ENCODE measurements at regions not wholly inside any gene's neighbourhood (a gene's known extent, or its start where the extent isn't known, plus 50 kb on each side); places are given as distances from the start of the nearest gene placed in this dataset.

DNA sequence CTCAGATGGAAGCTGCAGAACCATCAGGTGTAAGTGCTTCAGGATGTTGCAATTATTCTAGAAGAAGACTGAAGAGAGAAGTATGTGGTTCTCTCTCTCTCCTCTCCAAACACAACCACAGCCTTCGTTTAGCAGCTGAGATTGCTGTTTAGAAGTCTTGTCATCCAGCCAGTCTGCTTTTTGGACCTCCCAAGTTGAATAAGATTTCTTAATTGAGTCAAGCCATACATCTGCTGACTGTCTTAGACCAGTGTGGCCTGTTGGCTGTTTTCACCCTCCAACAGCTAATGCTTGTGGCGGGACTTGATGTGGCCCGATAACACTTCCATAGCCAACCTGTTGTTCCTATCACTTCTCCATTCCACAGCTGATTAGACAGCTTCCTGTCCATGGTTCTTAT, 91.3 kb upstream of the TMEM17 start:
- Histone ChIP-seq H3K9me3 (ENCODE audit: control insufficient read depth in 3 of 3, low read length in 3 of 3) (no peaks in the 10 kb centered on the region), H3K27me3 (ENCODE audit: control insufficient read depth in 3 of 3, insufficient read depth in 3 of 3, low read length in 3 of 3) (no peaks in the 10 kb centered on the region), H3K4me1 (ENCODE audit: control insufficient read depth in 3 of 3, insufficient read depth in 3 of 3, low read length in 3 of 3) (no peaks in the 10 kb centered on the region), H3K27ac (ENCODE audit: low read depth, low read length) (no peak overlapping the region), H3K9ac (ENCODE audit: low read depth in 1 of 3, low read length in 3 of 3) (no peak overlapping the region), H3K36me3 (ENCODE audit: control insufficient read depth in 3 of 3, insufficient read depth in 3 of 3, low read length in 3 of 3) (no peaks in the 10 kb centered on the region), H3K4me3 (ENCODE audit: low read length in 3 of 3) (no peak overlapping the region)

GRCh38 chr2:62596061-62596921, 90.3 kb upstream of the TMEM17 start:
- Histone ChIP-seq H3K9ac (ENCODE audit: low read depth in 1 of 3, low read length in 3 of 3) (no peak overlapping the region), H3K27ac (ENCODE audit: low read depth, low read length) (no peak overlapping the region), H3K27me3 (ENCODE audit: control insufficient read depth in 3 of 3, insufficient read depth in 3 of 3, low read length in 3 of 3) (no peaks in the 10 kb centered on the region), H3K4me3 (ENCODE audit: low read length in 3 of 3) (no peak overlapping the region), H3K9me3 (ENCODE audit: control insufficient read depth in 3 of 3, low read length in 3 of 3) (no peaks in the 10 kb centered on the region), H3K4me1 (ENCODE audit: control insufficient read depth in 3 of 3, insufficient read depth in 3 of 3, low read length in 3 of 3) (no peaks in the 10 kb centered on the region), H3K36me3 (ENCODE audit: control insufficient read depth in 3 of 3, insufficient read depth in 3 of 3, low read length in 3 of 3) (no peaks in the 10 kb centered on the region)

- Histone ChIP-seq H3K27me3 (ENCODE audit: control insufficient read depth in 3 of 3, insufficient read depth in 3 of 3, low read length in 3 of 3) (no peaks in the 10 kb centered on the region), H3K27ac (ENCODE audit: low read depth, low read length) (no peak overlapping the region)
Observed at GRCh38 chr2:62595474-62595873, 89.5 kb upstream of the TMEM17 start.

GRCh38 chr2:62593825-62594224, 87.8 kb upstream of the TMEM17 start:
- no peaks in the 10 kb centered on the region for H3K9me3 ChIP-seq (ENCODE audit: control insufficient read depth in 3 of 3, low read length in 3 of 3)
- H3K27me3 ChIP-seq (ENCODE audit: control insufficient read depth in 3 of 3, insufficient read depth in 3 of 3, low read length in 3 of 3), result no peaks in the 10 kb centered on the region

More at GRCh38 chr2:62595474-62595873, 89.5 kb upstream of the TMEM17 start:
- H3K9ac ChIP-seq (ENCODE audit: low read depth in 1 of 3, low read length in 3 of 3), result no peak overlapping the region
- no peaks in the 10 kb centered on the region for H3K4me1 ChIP-seq (ENCODE audit: control insufficient read depth in 3 of 3, insufficient read depth in 3 of 3, low read length in 3 of 3)
- no peak overlapping the region for H3K4me3 ChIP-seq (ENCODE audit: low read length in 3 of 3)
- H3K9me3 ChIP-seq (ENCODE audit: control insufficient read depth in 3 of 3, low read length in 3 of 3), result no peaks in the 10 kb centered on the region
- no peaks in the 10 kb centered on the region for H3K36me3 ChIP-seq (ENCODE audit: control insufficient read depth in 3 of 3, insufficient read depth in 3 of 3, low read length in 3 of 3)

DNA sequence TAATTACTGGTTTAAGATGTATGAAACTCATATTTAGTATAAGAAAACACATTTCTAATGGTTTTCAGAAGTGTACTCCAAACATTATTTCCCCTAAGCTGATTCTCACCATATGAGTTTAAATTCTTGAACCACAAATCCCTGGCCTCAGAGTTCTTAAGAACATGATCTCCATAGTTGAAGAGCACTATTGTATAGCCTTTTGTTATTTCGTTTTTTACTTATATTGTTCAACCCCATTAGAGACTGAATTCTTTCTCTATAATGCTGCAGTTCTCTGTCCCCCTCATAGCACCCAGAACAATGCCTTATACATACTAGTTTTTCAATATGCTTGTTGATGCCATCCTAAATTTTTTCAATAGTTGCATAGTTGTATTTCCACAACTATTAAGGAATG, 85.5 kb upstream of the TMEM17 start:
- no peaks in the 10 kb centered on the region for H3K27me3 ChIP-seq (ENCODE audit: control insufficient read depth in 3 of 3, insufficient read depth in 3 of 3, low read length in 3 of 3)
- no peaks in the 10 kb centered on the region for H3K36me3 ChIP-seq (ENCODE audit: control insufficient read depth in 3 of 3, insufficient read depth in 3 of 3, low read length in 3 of 3)
- H3K27ac ChIP-seq (ENCODE audit: low read depth, low read length), result no peak overlapping the region
- H3K9me3 ChIP-seq (ENCODE audit: control insufficient read depth in 3 of 3, low read length in 3 of 3), result no peaks in the 10 kb centered on the region
- H3K4me3 ChIP-seq (ENCODE audit: low read length in 3 of 3), result no peak overlapping the region
- H3K9ac ChIP-seq (ENCODE audit: low read depth in 1 of 3, low read length in 3 of 3), result no peak overlapping the region
- no peaks in the 10 kb centered on the region for H3K4me1 ChIP-seq (ENCODE audit: control insufficient read depth in 3 of 3, insufficient read depth in 3 of 3, low read length in 3 of 3)

More at GRCh38 chr2:62593825-62594224, 87.8 kb upstream of the TMEM17 start:
- H3K27ac ChIP-seq (ENCODE audit: low read depth, low read length), result no peak overlapping the region
- H3K4me1 ChIP-seq (ENCODE audit: control insufficient read depth in 3 of 3, insufficient read depth in 3 of 3, low read length in 3 of 3), result no peaks in the 10 kb centered on the region
- H3K36me3 ChIP-seq (ENCODE audit: control insufficient read depth in 3 of 3, insufficient read depth in 3 of 3, low read length in 3 of 3), result no peaks in the 10 kb centered on the region
- no peak overlapping the region for H3K9ac ChIP-seq (ENCODE audit: low read depth in 1 of 3, low read length in 3 of 3)
- no peak overlapping the region for H3K4me3 ChIP-seq (ENCODE audit: low read length in 3 of 3)

DNA sequence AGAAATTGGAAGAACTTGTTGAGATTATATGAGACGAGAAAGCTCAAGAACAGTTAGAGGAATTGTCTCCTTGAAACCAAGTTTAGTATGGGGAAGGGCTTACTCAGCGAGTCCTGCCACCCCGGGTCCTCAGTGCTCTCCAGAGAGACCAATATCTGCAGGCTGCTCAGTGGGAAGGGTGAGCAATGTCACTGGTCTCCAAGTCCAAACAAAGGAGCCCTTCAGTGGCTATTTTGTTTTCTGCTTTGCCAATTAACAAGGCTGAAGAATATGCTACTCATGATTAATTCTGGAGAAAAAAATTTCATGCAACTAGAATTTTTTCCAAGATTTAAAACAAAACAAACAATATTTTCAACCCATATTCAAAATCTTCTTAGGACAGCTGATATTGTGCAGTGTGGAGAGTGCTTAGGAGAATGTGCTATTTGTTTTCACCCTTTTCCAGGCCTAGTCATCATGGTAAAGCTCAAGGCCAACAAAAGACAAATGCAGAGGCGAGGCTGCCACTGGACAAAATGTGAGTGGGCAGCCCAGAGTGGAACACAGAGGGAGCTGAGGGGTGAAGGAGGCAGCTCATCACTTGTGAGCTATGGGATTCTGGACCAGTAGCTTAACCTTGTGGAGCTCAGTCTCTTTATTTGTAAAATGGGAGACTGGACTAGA, 83.8 kb upstream of the TMEM17 start:
- Histone ChIP-seq H3K9me3 (ENCODE audit: control insufficient read depth in 3 of 3, low read length in 3 of 3) (no peaks in the 10 kb centered on the region), H3K27ac (ENCODE audit: low read depth, low read length) (no peak overlapping the region), H3K9ac (ENCODE audit: low read depth in 1 of 3, low read length in 3 of 3) (no peak overlapping the region), H3K4me1 (ENCODE audit: control insufficient read depth in 3 of 3, insufficient read depth in 3 of 3, low read length in 3 of 3) (no peaks in the 10 kb centered on the region), H3K27me3 (ENCODE audit: control insufficient read depth in 3 of 3, insufficient read depth in 3 of 3, low read length in 3 of 3) (no peaks in the 10 kb centered on the region), H3K4me3 (ENCODE audit: low read length in 3 of 3) (no peak overlapping the region), H3K36me3 (ENCODE audit: control insufficient read depth in 3 of 3, insufficient read depth in 3 of 3, low read length in 3 of 3) (no peaks in the 10 kb centered on the region)

DNA sequence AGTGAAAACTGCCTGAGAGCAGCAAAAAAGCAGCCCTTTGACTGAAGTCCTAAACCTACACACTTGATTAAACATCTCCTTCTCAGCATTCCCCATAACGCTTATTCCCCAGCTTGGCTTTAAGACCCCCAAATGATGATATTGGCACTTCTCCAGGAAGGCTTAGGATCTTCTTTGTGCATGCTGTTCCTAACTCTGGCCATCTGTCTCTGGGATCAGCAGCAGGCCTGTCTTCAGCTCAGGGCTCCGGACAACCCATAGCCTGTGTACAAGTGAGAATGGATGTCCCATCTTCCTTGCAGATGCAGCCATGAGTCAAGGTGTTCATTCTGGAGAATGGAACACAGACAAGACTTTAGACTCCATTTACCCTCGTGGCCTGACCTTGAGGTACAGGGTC, 81.6 kb upstream of the TMEM17 start:
- H3K9me3 ChIP-seq (ENCODE audit: control insufficient read depth in 3 of 3, low read length in 3 of 3), result no peaks in the 10 kb centered on the region
- no peaks in the 10 kb centered on the region for H3K4me1 ChIP-seq (ENCODE audit: control insufficient read depth in 3 of 3, insufficient read depth in 3 of 3, low read length in 3 of 3)
- no peaks in the 10 kb centered on the region for H3K36me3 ChIP-seq (ENCODE audit: control insufficient read depth in 3 of 3, insufficient read depth in 3 of 3, low read length in 3 of 3)
- no peak overlapping the region for H3K9ac ChIP-seq (ENCODE audit: low read depth in 1 of 3, low read length in 3 of 3)
- H3K4me3 ChIP-seq (ENCODE audit: low read length in 3 of 3), result no peak overlapping the region
- H3K27ac ChIP-seq (ENCODE audit: low read depth, low read length), result no peak overlapping the region
- H3K27me3 ChIP-seq (ENCODE audit: control insufficient read depth in 3 of 3, insufficient read depth in 3 of 3, low read length in 3 of 3), result no peaks in the 10 kb centered on the region

DNA sequence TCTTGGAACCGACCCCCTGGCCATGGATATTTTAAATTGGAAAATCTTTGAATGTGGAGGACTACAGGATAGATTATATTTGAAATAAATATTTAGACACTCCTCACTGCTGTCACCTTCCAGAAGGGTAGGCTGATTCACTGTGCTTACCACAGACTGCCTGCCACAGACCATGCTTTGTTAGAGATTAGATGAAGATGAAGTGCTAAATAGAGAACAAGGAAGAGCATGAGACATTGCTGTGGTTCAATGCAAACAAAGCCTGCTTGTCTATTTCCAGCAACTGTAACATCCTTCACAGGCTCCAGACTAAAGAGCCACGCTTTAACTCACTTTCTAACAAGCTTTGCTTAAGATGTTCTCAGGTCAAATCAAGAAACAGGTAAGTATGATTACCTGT, 81.0 kb upstream of the TMEM17 start:
- Histone ChIP-seq H3K4me1 (ENCODE audit: control insufficient read depth in 3 of 3, insufficient read depth in 3 of 3, low read length in 3 of 3) (no peaks in the 10 kb centered on the region), H3K4me3 (ENCODE audit: low read length in 3 of 3) (no peak overlapping the region), H3K9me3 (ENCODE audit: control insufficient read depth in 3 of 3, low read length in 3 of 3) (no peaks in the 10 kb centered on the region), H3K27me3 (ENCODE audit: control insufficient read depth in 3 of 3, insufficient read depth in 3 of 3, low read length in 3 of 3) (no peaks in the 10 kb centered on the region), H3K36me3 (ENCODE audit: control insufficient read depth in 3 of 3, insufficient read depth in 3 of 3, low read length in 3 of 3) (no peaks in the 10 kb centered on the region), H3K9ac (ENCODE audit: low read depth in 1 of 3, low read length in 3 of 3) (no peak overlapping the region), H3K27ac (ENCODE audit: low read depth, low read length) (no peak overlapping the region)

- Histone ChIP-seq H3K9me3 (ENCODE audit: control insufficient read depth in 3 of 3, low read length in 3 of 3) (no peaks in the 10 kb centered on the region), H3K27me3 (ENCODE audit: control insufficient read depth in 3 of 3, insufficient read depth in 3 of 3, low read length in 3 of 3) (no peaks in the 10 kb centered on the region), H3K4me1 (ENCODE audit: control insufficient read depth in 3 of 3, insufficient read depth in 3 of 3, low read length in 3 of 3) (no peaks in the 10 kb centered on the region), H3K27ac (ENCODE audit: low read depth, low read length) (no peak overlapping the region), H3K4me3 (ENCODE audit: low read length in 3 of 3) (no peak overlapping the region), H3K36me3 (ENCODE audit: control insufficient read depth in 3 of 3, insufficient read depth in 3 of 3, low read length in 3 of 3) (no peaks in the 10 kb centered on the region), H3K9ac (ENCODE audit: low read depth in 1 of 3, low read length in 3 of 3) (no peak overlapping the region)
Observed at GRCh38 chr2:62578803-62579640, 73.0 kb upstream of the TMEM17 start.

Measured in skeletal muscle tissue (tissue), 3 donors.